ENCODE measurements at regions not wholly inside any gene's neighbourhood (a gene's known extent, or its start where the extent isn't known, plus 50 kb on each side); places are given as distances from the start of the nearest gene placed in this dataset.

GRCh38 chr2:234206738-234207137 lies 156.2 kb downstream of the SPP2 start:
- no peak overlapping the region for H3K18ac ChIP-seq (ENCODE audit: insufficient read length, low read depth, low read length)
- H4K8ac ChIP-seq (replicated peaks; ENCODE audit: insufficient read length, low read depth, low read length): no peak overlapping the region
- H2BK12ac ChIP-seq (ENCODE audit: insufficient read length, low read depth, low read length): no peak overlapping the region
- H2AFZ ChIP-seq (ENCODE audit: low read length): no peak overlapping the region
- no peak overlapping the region for H3K4me2 ChIP-seq (ENCODE audit: insufficient read depth, insufficient read length, low read length)
- TF ChIP-seq, protein P1, sequence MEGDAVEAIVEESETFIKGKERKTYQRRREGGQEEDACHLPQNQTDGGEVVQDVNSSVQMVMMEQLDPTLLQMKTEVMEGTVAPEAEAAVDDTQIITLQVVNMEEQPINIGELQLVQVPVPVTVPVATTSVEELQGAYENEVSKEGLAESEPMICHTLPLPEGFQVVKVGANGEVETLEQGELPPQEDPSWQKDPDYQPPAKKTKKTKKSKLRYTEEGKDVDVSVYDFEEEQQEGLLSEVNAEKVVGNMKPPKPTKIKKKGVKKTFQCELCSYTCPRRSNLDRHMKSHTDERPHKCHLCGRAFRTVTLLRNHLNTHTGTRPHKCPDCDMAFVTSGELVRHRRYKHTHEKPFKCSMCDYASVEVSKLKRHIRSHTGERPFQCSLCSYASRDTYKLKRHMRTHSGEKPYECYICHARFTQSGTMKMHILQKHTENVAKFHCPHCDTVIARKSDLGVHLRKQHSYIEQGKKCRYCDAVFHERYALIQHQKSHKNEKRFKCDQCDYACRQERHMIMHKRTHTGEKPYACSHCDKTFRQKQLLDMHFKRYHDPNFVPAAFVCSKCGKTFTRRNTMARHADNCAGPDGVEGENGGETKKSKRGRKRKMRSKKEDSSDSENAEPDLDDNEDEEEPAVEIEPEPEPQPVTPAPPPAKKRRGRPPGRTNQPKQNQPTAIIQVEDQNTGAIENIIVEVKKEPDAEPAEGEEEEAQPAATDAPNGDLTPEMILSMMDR (conservative IDR thresholded peaks at IDR 0.05): no peak
- H2BK5ac ChIP-seq (ENCODE audit: insufficient read length, low read length): no peak overlapping the region
- no peak overlapping the region for H3K27ac ChIP-seq (ENCODE audit: insufficient read length, low read depth, low read length)
- no peaks in the 10 kb centered on the region for H3K27me3 ChIP-seq (ENCODE audit: insufficient read depth, low read length)
- H4K91ac ChIP-seq (ENCODE audit: insufficient read length, low read depth, low read length): no peak overlapping the region
- H3K27ac Mint-ChIP-seq: peak overlapping the region in 1 of 3 experiments; percentile 80; a peak in 1 of 7 replicates
- H3K36me3 Mint-ChIP-seq (ENCODE audit: insufficient read depth in 1 of 3, low read depth in 3 of 3): peaks cover 0 to 5% (median 3%) of the 10 kb centered on the region in 3 experiments; a peak in 3 of 7 replicates
- H4K20me1 ChIP-seq (ENCODE audit: control insufficient read depth, insufficient read depth, insufficient read length): no peaks in the 10 kb centered on the region
- H3T11ph ChIP-seq (ENCODE audit: low read length): no peak overlapping the region
- H2AK5ac ChIP-seq (ENCODE audit: insufficient read length, low read length): no peak overlapping the region
- H3K56ac ChIP-seq (ENCODE audit: insufficient read length, low read depth, low read length): no peak overlapping the region
- H3K4me1 ChIP-seq (ENCODE audit: insufficient read depth, low read length): no peaks in the 10 kb centered on the region
- DNase-seq: no peak
- no peaks in the 10 kb centered on the region for H3K79me2 ChIP-seq (ENCODE audit: insufficient read depth, low read length)
- no peak overlapping the region for H3K4ac ChIP-seq (ENCODE audit: low read depth, low read length)
- H3K23ac ChIP-seq (ENCODE audit: insufficient read length, low read depth, low read length): no peak overlapping the region
- H2BK20ac ChIP-seq (ENCODE audit: low read depth, low read length, poor library complexity, severe bottlenecking): no peak overlapping the region
- no peaks in the 10 kb centered on the region for H3K79me1 ChIP-seq (ENCODE audit: insufficient read depth, low read depth, low read length, poor library complexity, severe bottlenecking)
- H3K27me3 Mint-ChIP-seq (ENCODE audit: low read depth): peaks cover 3% of the 10 kb centered on the region; the same call in 1 of the 2 replicates
- no peaks in the 10 kb centered on the region for H3K23me2 ChIP-seq (ENCODE audit: insufficient read length, low read depth, low read length, poor library complexity, severe bottlenecking)
- no peak overlapping the region for H2BK120ac ChIP-seq (ENCODE audit: low read depth, low read length, poor library complexity, severe bottlenecking)
- peaks cover 13 to 32% of the 10 kb centered on the region in 2 experiments for H3K9me3 Mint-ChIP-seq
- H3K14ac ChIP-seq (ENCODE audit: insufficient read depth, low read length): no peak overlapping the region
- no peak overlapping the region for H3K9ac ChIP-seq (ENCODE audit: extremely low read depth, insufficient read length, low read length)
- no peak overlapping the region for H2BK15ac ChIP-seq (ENCODE audit: low read depth, low read length)
- no peak overlapping the region for H4K5ac ChIP-seq (ENCODE audit: insufficient read length, low read depth, low read length)
- no peak overlapping the region for H3K4me3 Mint-ChIP-seq
- WGBS (ENCODE audit: extremely low coverage, insufficient read length, low lambda C conversion rate): no CpG with 5 or more reads among the region's 2 CpGs
- H3K9me3 ChIP-seq (ENCODE audit: control insufficient read depth, low read depth, low read length): no peaks in the 10 kb centered on the region
- no peaks in the 10 kb centered on the region for H3K4me1 Mint-ChIP-seq

Data from H9 (cell line).